ENCODE measurements at regions not wholly inside any gene's neighbourhood (a gene's known extent, or its start where the extent isn't known, plus 50 kb on each side); places are given as distances from the start of the nearest gene placed in this dataset.

DNA sequence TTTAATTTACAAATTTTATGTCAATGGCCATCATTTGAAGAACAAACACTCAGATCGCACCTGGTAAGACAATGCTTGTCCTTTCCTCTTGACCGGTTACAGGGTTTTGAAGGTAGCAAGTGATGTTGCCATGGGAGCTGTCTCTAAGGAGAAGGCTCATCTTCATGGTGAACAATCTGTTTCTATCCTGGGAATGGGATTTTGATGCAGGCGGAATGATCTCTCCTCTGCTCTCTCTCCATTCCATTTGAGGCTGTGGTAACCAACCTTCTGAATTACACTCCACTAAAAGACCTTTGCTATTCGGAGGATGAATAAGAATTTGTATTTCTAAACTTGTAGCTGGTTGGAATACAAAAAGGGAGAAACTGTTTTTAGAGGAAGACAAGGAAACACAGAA lies 57.9 kb upstream of the SLC5A9 start:
- TF ChIP-seq, protein P1, sequence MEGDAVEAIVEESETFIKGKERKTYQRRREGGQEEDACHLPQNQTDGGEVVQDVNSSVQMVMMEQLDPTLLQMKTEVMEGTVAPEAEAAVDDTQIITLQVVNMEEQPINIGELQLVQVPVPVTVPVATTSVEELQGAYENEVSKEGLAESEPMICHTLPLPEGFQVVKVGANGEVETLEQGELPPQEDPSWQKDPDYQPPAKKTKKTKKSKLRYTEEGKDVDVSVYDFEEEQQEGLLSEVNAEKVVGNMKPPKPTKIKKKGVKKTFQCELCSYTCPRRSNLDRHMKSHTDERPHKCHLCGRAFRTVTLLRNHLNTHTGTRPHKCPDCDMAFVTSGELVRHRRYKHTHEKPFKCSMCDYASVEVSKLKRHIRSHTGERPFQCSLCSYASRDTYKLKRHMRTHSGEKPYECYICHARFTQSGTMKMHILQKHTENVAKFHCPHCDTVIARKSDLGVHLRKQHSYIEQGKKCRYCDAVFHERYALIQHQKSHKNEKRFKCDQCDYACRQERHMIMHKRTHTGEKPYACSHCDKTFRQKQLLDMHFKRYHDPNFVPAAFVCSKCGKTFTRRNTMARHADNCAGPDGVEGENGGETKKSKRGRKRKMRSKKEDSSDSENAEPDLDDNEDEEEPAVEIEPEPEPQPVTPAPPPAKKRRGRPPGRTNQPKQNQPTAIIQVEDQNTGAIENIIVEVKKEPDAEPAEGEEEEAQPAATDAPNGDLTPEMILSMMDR (IDR thresholded peaks at IDR 0.05; ENCODE audit: low read depth, low read length, missing control alignments): no peak
- no peak for DNase-seq (ENCODE audit: low read depth)
- H3K4me3 ChIP-seq (ENCODE audit: low read depth, low read length): no peak overlapping the region

DNA sequence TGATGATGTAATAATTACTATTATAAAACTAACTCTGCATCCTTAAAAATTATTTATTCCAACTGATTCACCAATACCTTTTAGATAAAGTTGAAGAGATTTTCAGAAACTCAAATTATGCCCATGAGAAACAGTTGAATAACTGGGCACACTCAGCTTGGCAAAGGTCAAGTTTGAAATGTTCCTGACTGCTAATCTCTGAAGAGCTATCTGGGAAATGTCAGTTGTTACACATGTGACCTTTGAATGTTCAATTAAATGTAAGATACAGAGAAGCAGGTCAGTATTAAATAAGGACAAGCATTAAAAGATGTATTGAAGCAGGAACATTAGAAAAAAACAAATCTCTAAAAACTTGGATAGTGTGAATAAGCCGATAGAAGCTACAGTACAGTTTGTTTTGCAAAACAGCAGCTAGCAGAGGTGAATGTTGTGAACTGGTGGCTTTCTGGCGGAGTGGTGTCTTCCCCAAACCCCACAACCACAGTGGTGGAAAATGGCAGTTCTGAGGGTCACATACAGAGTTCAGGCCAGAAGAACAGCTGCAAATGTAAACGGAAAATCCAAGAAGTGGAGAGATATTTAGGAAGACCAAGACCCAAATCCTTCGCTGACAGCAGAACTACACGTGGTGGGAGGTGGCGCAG lies 61.9 kb upstream of the SLC5A9 start:
- no peak for DNase-seq (ENCODE audit: low read depth)

DNA sequence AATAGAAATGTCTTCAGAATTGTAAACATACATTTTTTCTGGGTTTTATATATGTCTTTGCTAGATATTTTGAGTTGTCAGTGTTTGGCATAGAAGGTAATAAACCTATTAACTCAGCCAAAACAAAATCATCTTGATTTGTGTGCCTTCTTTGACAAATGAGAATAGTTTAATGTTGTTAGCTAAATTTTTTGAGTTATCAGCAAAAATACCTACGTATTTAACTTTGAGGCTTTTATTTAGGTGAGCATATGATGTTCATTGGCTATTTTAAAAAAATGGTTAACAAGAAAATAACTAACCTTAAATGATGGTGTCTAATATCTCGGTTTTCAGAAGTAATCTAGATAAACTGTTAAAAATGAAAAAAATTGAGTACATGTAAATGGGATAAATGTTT lies 83.2 kb upstream of the SLC5A9 start:
- no peak overlapping the region for H3K4me3 ChIP-seq (ENCODE audit: low read depth, low read length)
- TF ChIP-seq, protein P1 (IDR thresholded peaks at IDR 0.05; ENCODE audit: low read depth, low read length, missing control alignments): no peak

More for the DNA sequence above, 61.9 kb upstream of the SLC5A9 start:
- TF ChIP-seq, protein P1 (IDR thresholded peaks at IDR 0.05; ENCODE audit: low read depth, low read length, missing control alignments): no peak
- no peak overlapping the region for H3K4me3 ChIP-seq (ENCODE audit: low read depth, low read length)

DNA sequence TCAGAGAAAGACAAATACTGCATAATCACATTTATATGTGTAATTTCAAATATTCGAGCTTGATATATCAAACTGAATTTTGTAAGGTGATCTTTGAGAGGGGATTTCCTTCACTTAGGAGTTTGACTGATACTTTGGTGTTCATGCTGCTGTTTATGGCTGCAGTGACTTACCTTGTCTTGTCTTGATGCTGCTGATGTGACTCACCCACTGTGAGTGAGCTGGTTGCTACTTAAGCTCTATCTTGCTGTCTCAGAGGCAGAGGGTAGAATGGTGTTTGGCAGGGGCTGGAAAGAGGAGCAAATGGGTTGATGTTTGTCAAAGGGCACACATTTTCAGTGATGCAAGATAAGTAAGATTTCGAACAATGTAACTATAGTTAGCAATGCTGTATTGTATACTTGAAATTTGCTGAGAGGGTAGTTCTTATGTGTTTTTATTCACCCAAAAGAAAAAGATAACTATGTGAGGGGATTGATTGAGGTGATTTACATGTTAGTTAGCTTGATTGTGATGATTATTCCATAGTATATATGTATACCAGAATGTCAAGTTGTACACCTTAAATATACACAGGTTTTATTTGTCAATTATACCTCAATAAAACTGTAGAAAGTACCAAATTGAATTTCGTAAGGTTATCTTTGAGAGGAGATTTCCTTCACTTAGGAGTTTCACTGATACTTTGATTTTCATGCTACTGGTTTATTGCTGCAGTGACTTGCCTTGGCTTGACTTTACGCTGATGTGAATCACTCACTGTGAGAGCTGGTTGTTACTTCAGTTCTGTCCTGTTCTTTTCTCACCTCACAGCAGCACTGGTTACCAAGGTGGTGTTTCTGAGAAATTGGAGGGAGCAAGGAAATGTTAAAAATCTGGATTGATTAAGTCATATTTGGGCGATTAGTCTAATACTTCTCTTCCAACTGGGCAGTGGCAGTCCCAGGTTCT lies 94.5 kb upstream of the SLC5A9 start:
- H3K4me3 ChIP-seq (ENCODE audit: low read depth, low read length): no peak overlapping the region
- TF ChIP-seq, protein P1 (IDR thresholded peaks at IDR 0.05; ENCODE audit: low read depth, low read length, missing control alignments): no peak
- DNase-seq (ENCODE audit: low read depth): no peak

More for the DNA sequence above, 83.2 kb upstream of the SLC5A9 start:
- no peak for DNase-seq (ENCODE audit: low read depth)

DNA sequence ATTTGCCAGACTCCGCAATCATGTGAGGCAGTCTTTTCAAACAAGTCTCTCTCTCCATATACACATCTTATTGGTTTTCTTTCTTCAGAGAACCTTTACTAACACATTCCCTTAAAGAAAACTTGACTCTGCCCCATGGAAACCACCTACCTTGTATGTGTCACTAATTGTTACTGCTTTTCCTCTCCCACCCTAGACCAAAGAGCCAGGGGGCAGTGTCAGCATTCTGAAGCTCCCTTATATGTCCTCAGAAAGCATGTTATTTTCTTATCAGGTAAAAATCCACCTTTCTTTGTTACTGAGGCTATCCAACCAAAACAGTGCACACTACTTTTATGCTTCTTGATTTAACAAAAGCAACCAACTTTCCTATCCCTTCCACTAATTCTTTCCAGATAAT lies 98.9 kb upstream of the SLC5A9 start:
- TF ChIP-seq, protein P1 (IDR thresholded peaks at IDR 0.05; ENCODE audit: low read depth, low read length, missing control alignments): no peak
- no peak overlapping the region for H3K4me3 ChIP-seq (ENCODE audit: low read depth, low read length)
- DNase-seq (ENCODE audit: low read depth): no peak

DNA sequence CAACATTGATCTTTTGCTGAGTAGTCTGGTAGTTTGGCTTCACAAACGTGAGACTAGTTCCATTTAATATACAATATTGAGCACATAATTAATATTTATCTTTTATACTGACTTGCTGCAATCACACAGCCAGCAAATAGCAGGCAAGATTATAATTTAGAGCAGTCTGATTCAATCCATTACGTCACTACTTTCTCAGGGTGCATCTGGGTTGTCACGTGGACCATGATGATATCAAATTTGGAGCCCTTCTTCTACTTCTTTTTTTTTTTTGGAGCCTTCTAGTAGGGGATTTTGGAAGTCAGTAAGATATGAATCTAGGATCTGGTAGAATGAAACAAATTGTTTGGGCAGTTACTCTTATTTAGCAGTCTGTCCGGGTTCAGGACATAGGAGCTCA lies 100.6 kb upstream of the SLC5A9 start:
- DNase-seq (ENCODE audit: low read depth): no peak
- no peak overlapping the region for H3K4me3 ChIP-seq (ENCODE audit: low read depth, low read length)
- TF ChIP-seq, protein P1 (IDR thresholded peaks at IDR 0.05; ENCODE audit: low read depth, low read length, missing control alignments): no peak
